RKO (cell line): ENCODE measurements at regions not wholly inside any gene's neighbourhood (a gene's known extent, or its start where the extent isn't known, plus 50 kb on each side); places are given as distances from the start of the nearest gene placed in this dataset.
"Not testable (repeated sequence)": the region's sequence is repeated elsewhere in the genome, so short reads cannot be mapped to it uniquely, and the experiment has no call there.

Experiments used
- DNase-seq: peaks from one replicate; pipeline ENCODE4 v3.0.0-alpha.2; 2016; ENCODE audit warnings: low spot score

DNA sequence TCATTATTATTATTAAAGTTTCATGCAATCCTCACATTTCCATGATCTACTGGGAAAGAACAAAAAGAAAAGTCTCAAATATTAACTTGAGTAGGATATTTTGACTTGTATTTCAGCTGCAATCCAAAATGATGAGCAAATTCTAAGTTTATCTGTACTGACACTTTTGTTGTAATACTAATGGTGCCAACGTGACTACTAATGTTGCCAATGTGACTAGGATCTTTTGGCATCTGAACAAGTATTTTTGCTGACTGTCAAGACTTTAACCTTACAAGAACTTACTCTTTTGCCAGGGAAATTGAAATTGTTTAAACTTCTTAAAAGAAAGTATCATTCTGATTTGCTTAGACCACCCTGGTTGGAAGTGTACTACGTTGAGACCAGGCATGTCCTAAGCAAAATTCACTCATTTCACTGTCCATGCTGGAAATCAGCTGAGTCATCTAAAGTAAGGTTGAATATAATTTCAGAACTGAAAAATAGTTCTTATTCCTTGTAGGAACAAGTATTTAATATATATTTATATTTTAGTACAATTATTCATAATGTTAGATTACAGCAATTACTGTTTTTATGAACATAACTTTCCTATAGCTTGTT, 78.5 kb upstream of the LYZL1 start:
- DNase-seq: no peak

DNA sequence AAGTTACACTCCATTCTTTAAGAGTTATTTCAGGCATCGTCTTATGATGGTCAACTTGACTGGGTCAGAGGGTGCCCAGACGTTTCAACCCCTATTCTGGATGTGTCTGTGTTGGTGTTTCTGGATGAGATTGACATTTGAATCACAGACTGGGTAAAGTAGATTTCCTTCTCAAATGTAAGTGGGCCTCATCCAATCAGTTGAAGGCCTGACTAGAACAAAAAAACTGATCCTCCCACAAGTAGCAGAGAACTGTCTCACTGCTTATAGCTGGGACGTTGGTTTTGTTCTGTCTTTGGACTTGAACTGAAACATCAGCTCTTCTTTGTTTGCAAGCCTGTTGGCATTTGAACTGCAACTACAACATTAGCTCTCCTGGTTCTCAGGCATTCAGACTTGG, 76.3 kb upstream of the LYZL1 start:
- no peak for DNase-seq

DNA sequence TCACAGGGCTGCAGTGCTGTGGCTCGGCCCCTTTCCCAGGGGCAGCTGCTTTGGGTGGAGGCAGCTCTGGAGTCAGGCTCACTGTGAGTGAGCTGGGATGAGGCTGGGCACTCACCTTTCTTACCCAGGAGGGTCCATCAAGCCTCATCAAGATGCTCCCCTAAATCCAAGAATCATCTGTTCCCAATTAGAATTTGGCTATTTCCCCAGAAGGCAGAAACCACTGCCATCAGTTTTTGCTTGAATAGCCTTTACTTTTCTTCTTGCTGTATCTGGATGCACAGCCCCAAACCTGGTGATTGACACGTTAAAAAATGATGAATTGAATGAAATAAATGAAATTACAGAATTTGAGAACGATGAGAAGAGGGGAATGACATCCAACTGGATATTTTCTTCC, 74.3 kb upstream of the LYZL1 start:
- DNase-seq: no peak

DNA sequence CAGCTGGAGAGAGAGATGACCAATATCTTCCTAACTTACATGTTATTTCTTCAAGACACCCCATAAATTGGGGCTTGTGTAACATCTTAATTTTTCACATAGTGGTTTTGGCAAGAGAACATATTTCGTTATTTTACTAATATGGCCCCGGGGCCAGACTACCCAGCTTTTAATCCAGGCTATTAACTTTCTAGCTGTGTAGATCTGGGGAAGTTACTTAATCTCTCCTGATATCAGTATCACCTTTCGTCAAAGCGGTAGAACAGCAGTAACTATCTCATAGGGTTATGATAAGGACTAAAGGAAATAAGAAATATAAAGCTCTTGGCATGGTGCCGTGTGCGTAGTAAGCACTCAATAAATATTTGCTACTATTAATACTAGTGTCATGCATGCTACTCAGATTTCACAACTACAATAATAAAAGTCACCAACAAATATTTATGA, 71.6 kb upstream of the LYZL1 start:
- DNase-seq: no peak

DNA sequence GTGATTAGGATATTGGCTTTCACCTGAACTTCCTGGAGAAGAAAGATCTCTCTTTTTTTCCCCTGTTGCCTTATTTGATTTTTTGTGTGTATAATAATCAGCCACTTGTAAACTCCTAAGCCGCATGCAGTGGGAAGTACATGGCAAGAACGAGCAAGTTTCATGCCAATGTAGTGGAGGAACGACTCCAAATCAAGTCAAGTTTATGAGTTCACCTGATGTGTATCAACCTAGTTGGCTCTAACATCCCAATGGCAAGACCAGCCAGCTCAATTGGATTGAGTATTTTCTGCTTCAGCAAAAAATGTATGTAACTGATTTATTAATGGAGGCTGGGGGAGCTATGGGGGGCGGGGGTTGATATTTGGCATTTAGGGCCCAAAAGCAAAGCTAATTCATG, 65.5 kb upstream of the LYZL1 start:
- DNase-seq: no peak

DNA sequence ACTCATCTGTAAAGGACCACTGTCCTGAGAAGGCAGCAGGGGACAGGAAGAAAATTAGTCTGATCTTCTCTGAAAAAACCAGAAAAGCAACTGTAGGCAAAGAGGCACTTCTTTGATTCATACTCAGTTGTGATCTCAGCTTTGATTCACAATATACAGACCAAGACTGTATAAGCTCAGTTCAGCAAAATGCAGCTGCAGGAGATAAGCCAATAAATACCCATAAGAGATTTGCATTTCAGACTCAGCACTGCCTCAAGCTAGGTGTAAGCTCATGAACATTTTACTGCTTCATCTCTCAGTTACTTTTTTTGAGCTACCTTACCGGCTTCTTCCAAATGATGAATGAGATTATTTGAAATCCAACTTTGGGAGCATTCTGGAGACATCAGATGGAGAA, 64.2 kb upstream of the LYZL1 start:
- DNase-seq: no peak

DNA sequence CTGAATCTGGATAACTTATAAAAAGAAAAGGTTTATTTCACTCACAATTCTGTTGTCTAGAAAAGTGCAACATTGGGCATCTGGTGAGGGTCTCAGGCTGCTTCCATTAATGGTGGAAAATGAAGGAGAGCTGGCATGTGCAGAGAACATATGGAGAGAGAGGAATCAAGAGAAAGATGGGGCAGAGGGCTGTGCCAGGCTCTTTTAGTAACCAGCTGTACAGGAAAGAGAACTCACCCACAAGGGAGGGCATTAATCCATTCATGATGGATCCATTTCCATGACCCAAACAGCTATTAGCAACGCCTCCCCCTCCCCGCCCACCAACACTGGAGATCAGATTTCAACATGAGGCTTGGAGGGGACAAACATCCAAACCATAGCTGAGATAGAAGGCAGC, 61.7 kb upstream of the LYZL1 start:
- no peak for DNase-seq

DNA sequence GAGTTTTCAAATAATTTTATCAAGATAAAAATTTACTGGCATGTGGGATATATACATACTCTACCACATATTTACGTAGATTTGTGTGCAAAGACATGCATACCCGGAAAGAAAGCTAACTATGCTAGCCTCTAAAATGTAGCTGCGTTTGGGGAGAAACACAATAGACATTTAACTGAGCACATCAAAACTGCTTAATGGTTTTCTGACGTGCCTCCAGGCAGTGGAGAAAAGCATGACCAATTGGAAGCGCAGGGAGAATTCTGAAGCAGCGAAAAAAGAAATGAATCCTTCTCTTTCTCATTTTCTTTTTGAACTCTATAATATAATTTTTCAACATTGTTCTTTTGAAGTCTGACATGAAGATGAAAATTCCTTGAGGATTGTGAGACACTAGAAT, 60.3 kb upstream of the LYZL1 start:
- DNase-seq: no peak

DNA sequence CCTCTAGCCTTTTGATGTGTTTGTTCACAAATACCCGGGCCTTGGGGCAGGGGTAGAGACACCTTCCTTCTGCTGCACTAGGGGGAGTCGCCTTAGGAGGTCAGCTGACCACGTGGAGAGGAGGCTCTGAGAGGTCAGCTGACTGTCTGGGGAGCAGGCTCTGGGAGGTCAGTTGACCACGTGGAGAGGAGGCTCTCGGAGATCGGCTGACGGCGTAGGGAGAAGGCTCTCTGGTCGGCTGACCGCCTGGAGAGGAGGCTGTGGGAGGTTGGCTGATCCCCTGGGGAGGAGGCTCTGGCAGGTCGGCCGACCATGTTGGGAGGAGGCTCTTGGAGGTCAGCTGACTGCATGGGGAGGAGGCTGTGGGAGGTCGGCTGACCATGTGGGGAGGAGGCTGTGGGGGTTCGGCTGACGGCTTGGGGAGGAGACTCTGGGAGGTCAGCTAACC, 59.6 kb upstream of the LYZL1 start:
- no peak for DNase-seq

DNA sequence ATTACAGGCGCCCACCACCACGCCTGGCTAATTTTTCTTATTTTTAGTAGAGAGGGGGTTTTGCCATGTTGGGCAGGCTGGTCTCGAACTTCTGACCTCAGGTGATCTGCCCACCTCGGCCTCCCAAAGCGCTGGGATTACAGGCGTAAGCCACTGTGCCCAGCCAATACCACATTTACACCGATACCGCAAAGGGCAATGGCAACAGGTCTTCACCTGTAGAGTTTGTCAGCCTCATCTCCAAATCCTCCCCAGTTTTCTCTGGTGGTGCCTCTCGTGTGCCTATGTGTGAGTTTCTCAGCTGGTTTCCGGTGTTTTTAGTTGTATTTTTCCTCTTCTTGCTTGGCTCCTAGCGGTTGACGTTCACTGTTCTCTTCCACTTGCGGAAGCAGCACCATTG, 52.0 kb upstream of the LYZL1 start:
- not testable (repeated sequence) for DNase-seq

DNA sequence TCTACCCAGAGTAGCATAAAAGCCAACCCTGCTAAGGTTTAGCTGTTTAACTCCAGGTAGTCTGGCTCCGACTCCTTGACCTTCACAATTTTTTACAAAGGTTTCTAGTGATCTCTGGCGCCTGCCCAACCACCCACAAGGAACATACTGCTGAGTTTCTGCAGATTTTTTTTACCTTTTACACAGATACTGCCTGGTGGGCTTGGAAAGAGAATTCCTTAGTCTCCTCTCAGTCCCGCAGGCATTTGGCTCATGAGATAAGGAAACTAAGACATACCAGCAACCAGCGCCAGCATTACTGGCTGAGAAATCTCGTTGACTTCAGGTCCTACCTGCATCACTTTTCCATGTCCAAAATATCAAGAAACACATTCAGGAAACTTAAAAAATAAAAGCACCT, 51.1 kb upstream of the LYZL1 start:
- DNase-seq: no peak

DNA sequence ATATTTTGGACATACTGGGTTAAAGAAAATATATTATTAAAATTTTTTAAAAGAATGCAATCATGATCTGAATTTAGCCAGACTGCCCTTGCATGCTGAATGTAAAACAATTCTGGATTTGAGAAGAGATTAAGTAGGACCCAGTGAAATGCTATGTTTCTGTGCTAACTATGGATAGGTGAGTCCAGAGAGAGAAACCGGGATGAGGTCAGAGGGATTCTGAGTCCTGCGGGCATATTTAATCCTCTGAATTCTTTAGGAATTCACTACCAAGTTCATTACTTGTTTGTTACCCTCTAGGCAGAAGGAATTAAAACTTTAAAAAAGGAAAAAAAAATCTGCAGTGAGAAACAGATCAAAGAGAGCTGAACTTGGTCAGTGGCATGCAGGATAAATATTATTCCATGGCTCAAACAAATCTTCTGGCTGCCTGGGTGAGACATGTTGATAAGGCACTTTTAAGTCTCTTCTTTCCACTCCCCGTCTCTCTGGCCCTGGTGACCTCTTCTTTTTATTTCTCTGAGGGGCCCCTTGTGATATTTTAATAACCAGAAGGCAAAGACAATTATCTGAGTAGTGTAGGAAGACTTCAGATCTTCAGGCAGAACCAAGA, 50.2 kb upstream of the LYZL1 start:
- DNase-seq: no peak
